ENCODE measurements at regions not wholly inside any gene's neighbourhood (a gene's known extent, or its start where the extent isn't known, plus 50 kb on each side); places are given as distances from the start of the nearest gene placed in this dataset.

- no peak for DNase-seq
Observed at GRCh38 chr1:229073251-229073650, 197.7 kb upstream of the RAB4A start.

- peak; percentile 29 for DNase-seq
Observed at GRCh38 chr1:229075217-229075616, 195.7 kb upstream of the RAB4A start.

GRCh38 chr1:229075716-229076115, 195.2 kb upstream of the RAB4A start:
- no peak for DNase-seq

- no peak for DNase-seq
Observed at GRCh38 chr1:229076195-229076594, 194.7 kb upstream of the RAB4A start.

GRCh38 chr1:229079016-229079595, 191.8 kb upstream of the RAB4A start:
- no peak for DNase-seq

GRCh38 chr1:229080361-229080760, 190.6 kb upstream of the RAB4A start:
- DNase-seq = no peak

GRCh38 chr1:229085291-229085690, 185.6 kb upstream of the RAB4A start:
- DNase-seq = no peak

GRCh38 chr1:229086091-229086490, 184.8 kb upstream of the RAB4A start:
- DNase-seq = no peak

- no peak for DNase-seq
Observed at GRCh38 chr1:229086686-229087085, 184.2 kb upstream of the RAB4A start.

GRCh38 chr1:229087339-229087738, 183.6 kb upstream of the RAB4A start:
- no peak for DNase-seq

GRCh38 chr1:229087906-229088305, 183.0 kb upstream of the RAB4A start:
- DNase-seq = no peak

- DNase-seq = no peak
Observed at GRCh38 chr1:229088711-229089110, 182.2 kb upstream of the RAB4A start.

- no peak for DNase-seq
Observed at GRCh38 chr1:229089586-229090208, 181.2 kb upstream of the RAB4A start.

- no peak for DNase-seq
Observed at GRCh38 chr1:229091721-229092136, 179.2 kb upstream of the RAB4A start.

GRCh38 chr1:229092377-229093237, 178.3 kb upstream of the RAB4A start:
- DNase-seq = no peak

- no peak for DNase-seq
Observed at GRCh38 chr1:229093238-229093540, 177.7 kb upstream of the RAB4A start.

GRCh38 chr1:229093609-229094336, 177.1 kb upstream of the RAB4A start:
- no peak for DNase-seq

- DNase-seq = no peak
Observed at GRCh38 chr1:229094476-229095311, 176.2 kb upstream of the RAB4A start.

GRCh38 chr1:229095325-229095724, 175.6 kb upstream of the RAB4A start:
- no peak for DNase-seq

GRCh38 chr1:229097356-229097755, 173.6 kb upstream of the RAB4A start:
- DNase-seq = no peak

GRCh38 chr1:229098361-229098760, 172.6 kb upstream of the RAB4A start:
- no peak for DNase-seq

- no peak for DNase-seq
Observed at GRCh38 chr1:229098903-229099578, 171.9 kb upstream of the RAB4A start.
